Chondrocyte (in vitro differentiated cells): ENCODE measurements at regions not wholly inside any gene's neighbourhood (a gene's known extent, or its start where the extent isn't known, plus 50 kb on each side); places are given as distances from the start of the nearest gene placed in this dataset.
"Not testable (repeated sequence)": the region's sequence is repeated elsewhere in the genome, so short reads cannot be mapped to it uniquely, and the experiment has no call there.

ENCODE experiments used
- DNase-seq: peaks from one replicate; pipeline ENCODE4 v3.0.0; 2021; ENCODE audit warnings: mixed read lengths, low spot score
- H3K27ac Mint-ChIP-seq: one replicate; pipeline ENCODE4 v1.8.0; 2021; ENCODE audit warnings: mild to moderate bottlenecking, moderate library complexity, mixed read lengths; ENCODE audit not compliant: unreplicated experiment
- H3K27me3 Mint-ChIP-seq: 2 replicates; pipeline ENCODE4 v1.8.0; 2021; ENCODE audit warnings: low read depth, mixed read lengths
- H3K36me3 Mint-ChIP-seq: 2 replicates; pipeline ENCODE4 v1.8.0; 2021; ENCODE audit warnings: low read depth, mixed read lengths
- H3K4me1 Mint-ChIP-seq: 2 replicates; pipeline ENCODE4 v1.8.0; 2021; ENCODE audit warnings: low read depth, mild to moderate bottlenecking, mixed read lengths
- H3K4me3 Mint-ChIP-seq: one replicate; pipeline ENCODE4 v1.8.0; 2021; ENCODE audit warnings: mild to moderate bottlenecking, moderate library complexity, mixed read lengths; ENCODE audit not compliant: unreplicated experiment
- H3K9me3 Mint-ChIP-seq: 2 replicates; pipeline ENCODE4 v1.8.0; 2021; ENCODE audit warnings: low read depth, mixed read lengths

GRCh38 chr7:63555226-63555994, 443.2 kb upstream of the ZNF722 start:
- H3K9me3 Mint-ChIP-seq, DNase-seq, H3K27ac Mint-ChIP-seq, H3K4me1 Mint-ChIP-seq, H3K4me3 Mint-ChIP-seq, H3K27me3 Mint-ChIP-seq, H3K36me3 Mint-ChIP-seq: not testable (repeated sequence)

DNA sequence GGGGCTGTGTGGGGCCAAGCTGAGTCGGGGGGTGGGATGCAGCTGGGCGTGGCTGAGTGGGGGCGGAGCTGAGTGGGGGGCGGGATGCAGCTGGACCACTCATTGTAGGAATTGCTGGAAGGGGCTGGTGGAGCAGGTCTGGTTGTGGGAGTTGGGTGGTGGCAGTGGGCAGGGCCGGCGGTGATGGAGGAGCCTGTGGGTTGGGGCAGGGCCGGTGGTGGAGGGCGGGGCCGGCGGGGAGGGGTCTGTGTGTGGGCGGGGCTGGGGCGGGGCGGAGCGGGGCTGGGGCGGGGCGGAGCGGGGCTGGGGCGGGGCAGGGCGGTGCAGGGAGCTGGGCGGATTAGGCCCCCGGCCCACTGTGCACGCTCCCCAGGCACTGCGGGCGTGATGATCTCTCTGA, 442.4 kb upstream of the ZNF722 start:
- not testable (repeated sequence) for H3K36me3 Mint-ChIP-seq, DNase-seq, H3K9me3 Mint-ChIP-seq

GRCh38 chr7:63559016-63559415, 439.6 kb upstream of the ZNF722 start:
- not testable (repeated sequence) for DNase-seq, H3K27ac Mint-ChIP-seq, H3K9me3 Mint-ChIP-seq, H3K4me1 Mint-ChIP-seq, H3K36me3 Mint-ChIP-seq, H3K4me3 Mint-ChIP-seq, H3K27me3 Mint-ChIP-seq

More for the DNA sequence above, 442.4 kb upstream of the ZNF722 start:
- not testable (repeated sequence) for H3K27me3 Mint-ChIP-seq, H3K4me1 Mint-ChIP-seq, H3K27ac Mint-ChIP-seq, H3K4me3 Mint-ChIP-seq

GRCh38 chr7:63559826-63560465, 438.7 kb upstream of the ZNF722 start:
- not testable (repeated sequence) for H3K27ac Mint-ChIP-seq, H3K27me3 Mint-ChIP-seq, H3K4me1 Mint-ChIP-seq, H3K9me3 Mint-ChIP-seq, DNase-seq, H3K4me3 Mint-ChIP-seq, H3K36me3 Mint-ChIP-seq

DNA sequence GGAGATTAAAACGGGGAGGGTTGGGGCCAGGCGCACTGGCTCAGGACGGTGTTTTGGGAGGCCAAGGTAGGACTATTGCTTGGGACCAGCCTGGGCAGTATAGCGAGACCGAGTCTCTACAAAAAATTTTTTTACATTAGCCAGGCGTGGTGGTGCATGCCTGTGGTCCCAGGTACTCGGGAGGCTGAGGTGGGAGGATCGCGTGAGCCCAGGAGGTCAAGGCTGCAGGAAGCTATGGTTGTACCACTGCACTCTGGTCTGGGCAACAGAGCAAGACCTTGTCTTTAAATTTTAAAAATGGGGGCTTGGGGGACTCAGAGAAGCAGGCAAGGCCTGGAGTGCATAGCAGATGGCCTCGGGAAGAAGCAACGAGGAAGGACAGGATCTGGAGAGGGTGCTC, 436.7 kb upstream of the ZNF722 start:
- DNase-seq, H3K4me3 Mint-ChIP-seq, H3K27me3 Mint-ChIP-seq, H3K27ac Mint-ChIP-seq, H3K9me3 Mint-ChIP-seq, H3K36me3 Mint-ChIP-seq, H3K4me1 Mint-ChIP-seq: not testable (repeated sequence)

GRCh38 chr7:63562364-63563060, 436.1 kb upstream of the ZNF722 start:
- not testable (repeated sequence) for H3K27me3 Mint-ChIP-seq, H3K36me3 Mint-ChIP-seq, H3K9me3 Mint-ChIP-seq, H3K4me1 Mint-ChIP-seq, H3K27ac Mint-ChIP-seq, DNase-seq, H3K4me3 Mint-ChIP-seq

DNA sequence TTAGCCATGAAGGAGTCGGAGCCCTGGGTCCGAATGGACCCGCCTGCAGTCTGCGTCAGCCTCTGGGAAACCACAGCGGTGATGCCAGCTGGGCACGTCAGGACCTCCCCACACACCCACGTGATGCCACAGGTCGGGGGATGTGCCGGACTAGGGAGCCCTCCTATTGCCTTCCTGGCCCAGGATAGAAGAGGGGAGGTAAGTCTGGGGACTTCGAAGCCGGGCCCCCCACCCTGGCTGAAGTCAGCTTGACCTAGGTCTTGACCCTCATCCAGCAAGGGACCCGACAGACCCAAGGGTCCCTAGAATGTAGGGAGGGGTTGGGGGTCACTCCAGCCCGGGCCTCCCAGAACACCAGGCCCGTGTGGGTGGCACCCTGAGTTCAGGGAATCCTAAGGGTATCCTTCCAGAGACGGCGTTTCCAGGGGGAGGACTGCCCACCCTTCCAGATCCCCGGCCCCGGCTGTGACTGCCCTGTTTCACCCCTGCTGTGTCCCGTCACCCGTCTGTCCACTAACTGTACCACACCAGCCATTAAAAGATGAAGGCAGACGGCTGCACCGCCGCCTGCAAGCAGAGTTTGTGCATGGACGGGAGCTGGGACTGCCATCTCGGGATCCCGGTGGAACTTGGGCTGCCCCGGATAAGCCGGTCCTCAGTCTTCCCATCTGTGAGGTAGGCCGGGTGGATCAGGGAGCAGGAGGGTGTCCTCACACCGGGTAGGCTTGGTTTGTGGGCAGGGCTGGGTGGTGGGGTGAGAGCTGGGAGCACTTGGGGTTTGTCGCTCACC, 435.3 kb upstream of the ZNF722 start:
- H3K27ac Mint-ChIP-seq, H3K4me1 Mint-ChIP-seq, H3K27me3 Mint-ChIP-seq, H3K9me3 Mint-ChIP-seq, DNase-seq, H3K36me3 Mint-ChIP-seq, H3K4me3 Mint-ChIP-seq: not testable (repeated sequence)

DNA sequence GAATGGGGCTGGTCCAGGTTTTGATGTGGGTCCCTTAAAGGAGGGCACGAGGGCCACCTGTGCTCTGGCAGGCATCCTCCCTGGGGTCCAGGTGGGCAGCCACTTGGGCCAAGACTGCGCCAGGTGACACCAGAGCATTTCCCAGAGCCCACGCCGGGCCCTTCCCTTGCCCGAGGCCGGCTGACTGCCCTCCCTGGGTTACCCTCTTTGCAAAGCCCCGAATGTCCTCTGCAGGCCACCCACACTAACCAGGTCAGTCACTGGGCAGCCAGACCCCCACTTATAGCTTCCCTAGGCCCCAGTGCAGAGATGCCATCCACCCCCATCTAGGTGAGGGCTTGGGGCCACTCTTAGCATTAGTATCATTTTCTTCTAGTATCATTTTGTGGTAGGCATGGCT, 433.8 kb upstream of the ZNF722 start:
- H3K36me3 Mint-ChIP-seq, DNase-seq, H3K27me3 Mint-ChIP-seq, H3K27ac Mint-ChIP-seq, H3K4me3 Mint-ChIP-seq, H3K9me3 Mint-ChIP-seq, H3K4me1 Mint-ChIP-seq: not testable (repeated sequence)

DNA sequence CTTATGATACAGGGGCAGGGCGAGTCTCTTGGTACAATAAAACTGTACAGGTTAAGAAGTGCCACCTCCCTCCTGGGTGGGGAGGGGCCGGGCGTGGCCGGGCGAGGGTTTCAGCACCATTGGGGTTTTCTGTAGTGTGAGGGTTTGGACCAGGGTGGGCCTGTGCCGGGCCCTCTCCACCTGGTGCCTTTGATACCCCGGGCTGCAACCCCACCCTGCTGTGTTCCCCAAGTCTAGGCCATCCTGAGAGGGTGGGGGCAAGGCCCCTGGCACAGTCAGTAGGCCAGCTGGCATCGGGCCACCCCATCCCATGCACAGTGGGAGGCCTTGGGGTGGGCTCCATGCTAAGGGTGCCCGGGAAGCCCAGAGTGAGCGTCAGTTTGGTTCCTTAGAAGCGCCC, 431.8 kb upstream of the ZNF722 start:
- DNase-seq, H3K4me1 Mint-ChIP-seq, H3K9me3 Mint-ChIP-seq, H3K4me3 Mint-ChIP-seq, H3K27ac Mint-ChIP-seq, H3K36me3 Mint-ChIP-seq, H3K27me3 Mint-ChIP-seq: not testable (repeated sequence)

GRCh38 chr7:63567636-63568035, 431.0 kb upstream of the ZNF722 start:
- DNase-seq, H3K27me3 Mint-ChIP-seq, H3K4me1 Mint-ChIP-seq, H3K4me3 Mint-ChIP-seq, H3K36me3 Mint-ChIP-seq, H3K27ac Mint-ChIP-seq, H3K9me3 Mint-ChIP-seq: not testable (repeated sequence)

- DNase-seq, H3K27me3 Mint-ChIP-seq, H3K4me1 Mint-ChIP-seq, H3K9me3 Mint-ChIP-seq, H3K4me3 Mint-ChIP-seq, H3K27ac Mint-ChIP-seq, H3K36me3 Mint-ChIP-seq: not testable (repeated sequence)
Observed at GRCh38 chr7:63568571-63569313, 429.9 kb upstream of the ZNF722 start.
